Astrocyte of the spinal cord (primary cell): ENCODE measurements at regions not wholly inside any gene's neighbourhood (a gene's known extent, or its start where the extent isn't known, plus 50 kb on each side); places are given as distances from the start of the nearest gene placed in this dataset.

ENCODE experiments used
- DNase-seq: peaks from one replicate; pipeline ENCODE4 v3.0.0; 2011; ENCODE audit warnings: low read depth, low spot score
- H3K4me3 ChIP-seq: 2 replicates; pipeline ENCODE4 v1.5.1; 2011; ENCODE audit warnings: low read depth, mild to moderate bottlenecking, low read length, moderate library complexity
- in situ Hi-C: cut with HindIII; loops from 2 replicates; pipeline ENCODE4 v1.10.0; 2017; ENCODE audit warnings: low sequenced_read_pairs
- TF ChIP-seq, protein P1 (sequence below): IDR thresholded peaks from 2 replicates; pipeline ENCODE4 v1.5.1; 2012; ENCODE audit warnings: low read depth, mild to moderate bottlenecking, low read length, inconsistent platforms

DNA sequence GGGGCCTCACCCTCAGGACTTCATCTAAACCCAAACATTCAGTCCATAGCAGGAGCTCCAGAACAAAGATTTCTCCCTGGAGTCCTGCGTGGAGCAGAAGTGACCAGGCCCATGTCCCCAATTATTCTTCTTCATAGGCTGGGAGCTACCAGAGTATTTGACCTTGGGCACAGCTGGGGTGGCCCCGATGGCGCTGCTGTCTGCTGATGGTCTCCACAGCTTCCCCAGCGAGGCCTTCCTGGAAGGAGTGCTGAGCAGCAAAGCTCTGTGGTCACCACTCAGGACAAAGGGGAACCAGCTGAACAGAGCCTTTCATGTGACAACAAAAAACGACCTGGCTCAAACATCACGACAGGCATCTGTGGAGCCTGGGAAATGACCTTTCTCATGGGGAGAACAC is 62.7 kb upstream of the ARGLU1 start:
- in situ Hi-C loops = no loop called here
- DNase-seq = no peak
- TF ChIP-seq, protein P1, sequence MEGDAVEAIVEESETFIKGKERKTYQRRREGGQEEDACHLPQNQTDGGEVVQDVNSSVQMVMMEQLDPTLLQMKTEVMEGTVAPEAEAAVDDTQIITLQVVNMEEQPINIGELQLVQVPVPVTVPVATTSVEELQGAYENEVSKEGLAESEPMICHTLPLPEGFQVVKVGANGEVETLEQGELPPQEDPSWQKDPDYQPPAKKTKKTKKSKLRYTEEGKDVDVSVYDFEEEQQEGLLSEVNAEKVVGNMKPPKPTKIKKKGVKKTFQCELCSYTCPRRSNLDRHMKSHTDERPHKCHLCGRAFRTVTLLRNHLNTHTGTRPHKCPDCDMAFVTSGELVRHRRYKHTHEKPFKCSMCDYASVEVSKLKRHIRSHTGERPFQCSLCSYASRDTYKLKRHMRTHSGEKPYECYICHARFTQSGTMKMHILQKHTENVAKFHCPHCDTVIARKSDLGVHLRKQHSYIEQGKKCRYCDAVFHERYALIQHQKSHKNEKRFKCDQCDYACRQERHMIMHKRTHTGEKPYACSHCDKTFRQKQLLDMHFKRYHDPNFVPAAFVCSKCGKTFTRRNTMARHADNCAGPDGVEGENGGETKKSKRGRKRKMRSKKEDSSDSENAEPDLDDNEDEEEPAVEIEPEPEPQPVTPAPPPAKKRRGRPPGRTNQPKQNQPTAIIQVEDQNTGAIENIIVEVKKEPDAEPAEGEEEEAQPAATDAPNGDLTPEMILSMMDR = no peak
- H3K4me3 ChIP-seq = no peak overlapping the region

GRCh38 chr13:106630162-106630561 is 62.2 kb upstream of the ARGLU1 start:
- in situ Hi-C loops = no loop called here
- no peak for DNase-seq
- TF ChIP-seq, protein P1 = no peak

DNA sequence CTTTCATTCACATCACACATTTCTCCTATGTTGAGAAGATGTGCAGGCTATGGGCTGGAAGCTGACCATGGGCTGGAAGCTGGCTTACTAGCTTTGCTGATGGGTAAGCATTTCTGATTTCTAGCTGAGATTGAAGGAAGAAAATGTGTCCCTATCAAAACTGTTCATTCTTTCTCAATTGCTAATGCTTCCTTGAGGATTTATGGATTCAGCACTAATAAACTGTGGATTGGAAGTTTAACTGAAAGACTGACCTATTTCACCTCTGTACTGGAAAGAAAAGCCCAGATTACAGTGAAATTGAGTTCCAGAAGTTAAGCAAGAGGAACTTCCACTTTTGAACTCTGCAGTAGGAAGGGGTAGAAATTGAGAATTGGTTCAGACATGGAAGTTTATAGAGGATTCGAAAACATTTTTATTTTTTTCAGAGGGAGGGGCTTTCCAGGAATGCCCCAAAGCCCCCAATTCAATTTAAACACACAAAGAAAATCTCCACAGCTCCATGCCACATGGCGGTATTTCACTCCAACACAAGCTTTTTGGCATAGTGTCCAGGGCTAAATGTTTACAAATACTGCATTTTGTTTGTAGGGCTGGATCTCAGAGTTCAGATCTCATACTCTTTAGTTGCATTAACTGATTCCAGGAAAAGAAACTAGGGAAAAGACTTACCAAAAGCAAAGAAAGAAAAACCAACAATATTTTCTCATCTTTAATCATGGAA is 61.2 kb upstream of the ARGLU1 start:
- TF ChIP-seq, protein P1 = no peak

More at GRCh38 chr13:106630162-106630561, 62.2 kb upstream of the ARGLU1 start:
- H3K4me3 ChIP-seq = no peak overlapping the region

DNA sequence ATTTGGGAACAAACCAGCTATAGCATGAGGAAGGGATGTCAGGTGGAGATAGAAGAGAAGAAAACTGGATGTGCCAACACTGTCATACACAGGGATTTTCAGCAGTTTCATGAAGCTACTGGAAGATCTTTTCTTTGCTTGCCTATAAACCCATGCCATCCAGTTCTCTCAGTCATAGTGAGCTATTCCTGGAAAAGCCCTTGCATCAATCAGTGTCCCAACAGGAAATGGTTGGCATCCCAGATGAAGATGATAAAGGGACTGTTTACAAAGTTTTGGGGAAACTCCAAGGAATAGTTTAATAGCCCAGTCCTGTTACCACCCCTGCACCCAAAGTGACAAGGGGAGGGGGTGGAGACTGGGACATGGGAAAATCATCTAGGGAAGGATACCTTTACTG is 58.5 kb upstream of the ARGLU1 start:
- TF ChIP-seq, protein P1 = no peak
- DNase-seq = no peak
- in situ Hi-C loops = no loop called here

More for the DNA sequence above, 61.2 kb upstream of the ARGLU1 start:
- H3K4me3 ChIP-seq = no peak overlapping the region
- DNase-seq = no peak
- in situ Hi-C loops = no loop called here

DNA sequence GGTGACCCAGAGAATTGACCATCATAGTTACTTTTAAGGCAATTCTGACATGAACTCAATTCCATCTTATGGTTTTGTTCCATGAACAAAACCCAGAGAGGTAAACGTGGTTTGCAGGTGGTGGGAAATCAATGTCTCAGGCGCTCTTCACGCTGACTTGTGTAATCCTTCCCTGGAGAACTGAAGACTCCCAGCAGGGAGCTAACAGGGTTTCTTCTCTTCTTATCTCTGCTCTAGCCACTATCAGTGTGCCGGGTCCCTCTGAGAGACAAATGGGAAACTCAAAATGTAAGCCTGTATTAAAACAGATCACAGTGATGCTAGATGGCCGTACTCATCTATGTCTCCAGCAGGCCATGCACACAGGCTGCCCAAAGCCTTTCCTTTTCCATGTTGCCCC is 57.6 kb upstream of the ARGLU1 start:
- H3K4me3 ChIP-seq = no peak overlapping the region
- DNase-seq = no peak
- TF ChIP-seq, protein P1 = no peak
- in situ Hi-C loops = no loop called here

More for the DNA sequence above, 58.5 kb upstream of the ARGLU1 start:
- H3K4me3 ChIP-seq = no peak overlapping the region

- TF ChIP-seq, protein P1 = no peak
- in situ Hi-C loops = no loop called here
- DNase-seq = no peak
- H3K4me3 ChIP-seq = no peak overlapping the region
Observed at GRCh38 chr13:106623799-106624460, 56.0 kb upstream of the ARGLU1 start.
